WTC11 (cell line): ENCODE measurements at regions not wholly inside any gene's neighbourhood (a gene's known extent, or its start where the extent isn't known, plus 50 kb on each side); places are given as distances from the start of the nearest gene placed in this dataset.

Experiments used
- ATAC-seq: fragments of 200-7000 bp; cut with Tn5 transposase; 2 replicates; pipeline ENCODE4 v1.10.0; 2021; ENCODE audit warnings: mild to moderate bottlenecking, moderate library complexity
- CTCF ChIA-PET: fragments of 300-600 bp; sonication (Branson Sonifier 250); formaldehyde crosslinking; loops from one replicate; lab custom pipeline; 2021; ENCODE audit warnings: antibody characterized with exemption; lab: Charles Lee
- POLR2A ChIA-PET: fragments of 350-600 bp; sonication (Branson Sonifier 250); formaldehyde crosslinking; loops from one replicate; lab custom pipeline; 2021; ENCODE audit warnings: antibody characterized with exemption; lab: Charles Lee
- DNase-seq: peaks from one replicate; pipeline ENCODE4 v3.0.0; 2021; ENCODE audit warnings: low spot score
- H3K27ac Mint-ChIP-seq: 2 replicates; pipeline ENCODE4 v1.8.0; 2021; ENCODE audit warnings: mixed read lengths
- H3K27me3 Mint-ChIP-seq: 2 replicates; pipeline ENCODE4 v1.8.0; 2021; ENCODE audit warnings: low read depth, mild to moderate bottlenecking, moderate library complexity, mixed read lengths
- H3K36me3 Mint-ChIP-seq: 2 replicates; pipeline ENCODE4 v1.8.0; 2021; ENCODE audit warnings: mixed read lengths
- H3K4me1 Mint-ChIP-seq: 2 replicates; pipeline ENCODE4 v1.8.0; 2022; ENCODE audit warnings: mixed read lengths
- H3K4me3 Mint-ChIP-seq: 2 replicates; pipeline ENCODE4 v1.8.0; 2021; ENCODE audit warnings: mild to moderate bottlenecking, moderate library complexity, mixed read lengths
- H3K9me3 Mint-ChIP-seq: 2 replicates; pipeline ENCODE4 v1.8.0; 2021; ENCODE audit warnings: mixed read lengths
- AFF4 ChIP-seq: sonication (generic); formaldehyde crosslinking; IDR thresholded peaks from 2 replicates; pipeline ENCODE4 v1.8.1; 2023; ENCODE audit warnings: mild to moderate bottlenecking, missing genetic modification reagents, borderline replicate concordance
- CREB1 ChIP-seq: sonication (generic); formaldehyde crosslinking; IDR thresholded peaks from 2 replicates; pipeline ENCODE4 v1.8.0; 2023; ENCODE audit warnings: mild to moderate bottlenecking, missing genetic modification reagents
- E2F1 ChIP-seq: sonication (generic); formaldehyde crosslinking; IDR thresholded peaks from 2 replicates; pipeline ENCODE4 v1.8.0; 2022; ENCODE audit warnings: mild to moderate bottlenecking, missing genetic modification reagents
- EMX1 ChIP-seq: fragments of 250-450 bp; sonication (Bioruptor Pico); IDR thresholded peaks from 2 replicates; pipeline ENCODE4 v1.8.0; 2021; ENCODE audit warnings: mild to moderate bottlenecking
- ERG ChIP-seq: fragments of 250-450 bp; sonication (Bioruptor Pico); IDR thresholded peaks from 2 replicates; pipeline ENCODE4 v1.8.0; 2021; ENCODE audit warnings: mild to moderate bottlenecking
- GTF2I ChIP-seq: fragments of 250-450 bp; sonication (Bioruptor Pico); conservative IDR thresholded peaks from 2 replicates; pipeline ENCODE4 v1.4.0; 2021; ENCODE audit warnings: mild to moderate bottlenecking
- HMGA2 ChIP-seq: fragments of 250-450 bp; sonication (Bioruptor Pico); IDR thresholded peaks from 2 replicates; pipeline ENCODE4 v1.4.0; 2021; ENCODE audit warnings: mild to moderate bottlenecking, moderate library complexity
- HMGXB4 ChIP-seq: sonication (generic); formaldehyde crosslinking; IDR thresholded peaks from 2 replicates; pipeline ENCODE4 v1.8.1; 2023; ENCODE audit warnings: mild to moderate bottlenecking, moderate library complexity, missing genetic modification reagents
- NFYB ChIP-seq: sonication (generic); formaldehyde crosslinking; conservative IDR thresholded peaks from 2 replicates; pipeline ENCODE4 v1.8.0; 2022; ENCODE audit warnings: low read depth, missing genetic modification reagents
- SOX15 ChIP-seq: fragments of 250-450 bp; sonication (Bioruptor Pico); IDR thresholded peaks from 2 replicates; pipeline ENCODE4 v1.9.0; 2021; ENCODE audit warnings: mild to moderate bottlenecking
- SP1 ChIP-seq: sonication (generic); formaldehyde crosslinking; conservative IDR thresholded peaks from 2 replicates; pipeline ENCODE4 v1.8.1; 2022; ENCODE audit warnings: missing genetic modification reagents
- TCF7 ChIP-seq: sonication (generic); formaldehyde crosslinking; IDR thresholded peaks from 2 replicates; pipeline ENCODE4 v1.8.0; 2022; ENCODE audit warnings: mild to moderate bottlenecking, low read depth, missing genetic modification reagents, moderate library complexity
- TEAD1 ChIP-seq: sonication (generic); formaldehyde crosslinking; IDR thresholded peaks from 2 replicates; pipeline ENCODE4 v1.8.0; 2022; ENCODE audit warnings: mild to moderate bottlenecking, missing genetic modification reagents
- USF2 ChIP-seq: sonication (generic); formaldehyde crosslinking; IDR thresholded peaks from 2 replicates; pipeline ENCODE4 v1.8.1; 2023; ENCODE audit warnings: mild to moderate bottlenecking, missing genetic modification reagents, moderate library complexity
- ZNF425 ChIP-seq: fragments of 250-450 bp; sonication (Bioruptor Pico); conservative IDR thresholded peaks from 2 replicates; pipeline ENCODE4 v1.9.0; 2021; ENCODE audit warnings: mild to moderate bottlenecking
- ZNF512 ChIP-seq: sonication (generic); formaldehyde crosslinking; IDR thresholded peaks from 2 replicates; pipeline ENCODE4 v1.8.1; 2022; ENCODE audit warnings: missing genetic modification reagents, borderline replicate concordance
- ZNF532 ChIP-seq: fragments of 250-450 bp; sonication (Bioruptor Pico); IDR thresholded peaks from 2 replicates; pipeline ENCODE4 v1.9.0; 2021; ENCODE audit warnings: mild to moderate bottlenecking, borderline replicate concordance

GRCh38 chr10:81082621-81083376, 545.1 kb downstream of the SH2D4B start (continued):
- no peak for TF ChIP-seq USF2 (CRISPR knock-in tag)

- H3K9me3 Mint-ChIP-seq = peaks cover 7% of the 10 kb centered on the region
- DNase-seq (no peak), ATAC-seq (no peak)
- no peak overlapping the region for H3K27ac Mint-ChIP-seq
- no peak overlapping the region for H3K4me3 Mint-ChIP-seq
- POLR2A ChIA-PET = no interaction called here
- CTCF ChIA-PET = interaction anchor here (1.3 to 1.8 kb wide), 2 partner anchors 11 to 87 kb away, joined by 3 to 4 read pairs; no protein-coding TSS in a partner anchor
- no peaks in the 10 kb centered on the region for H3K27me3 Mint-ChIP-seq
- no peaks in the 10 kb centered on the region for H3K4me1 Mint-ChIP-seq
- no peaks in the 10 kb centered on the region for H3K36me3 Mint-ChIP-seq
- TF ChIP-seq NFYB (CRISPR knock-in tag) (no peak), E2F1 (CRISPR knock-in tag) (no peak), ZNF512 (no peak), ZNF532 (CRISPR knock-in tag) (no peak), AFF4 (CRISPR knock-in tag) (no peak), ZNF425 (CRISPR knock-in tag) (no peak), EMX1 (CRISPR knock-in tag) (no peak), TCF7 (CRISPR knock-in tag) (no peak), SOX15 (no peak), ERG (CRISPR knock-in tag) (no peak), GTF2I (CRISPR knock-in tag) (no peak), SP1 (CRISPR knock-in tag) (no peak), HMGA2 (CRISPR knock-in tag) (no peak), TEAD1 (no peak), CREB1 (CRISPR knock-in tag) (no peak), HMGXB4 (CRISPR knock-in tag) (no peak)
Measured at GRCh38 chr10:81093056-81093455, 555.4 kb downstream of the SH2D4B start.
